ENCODE measurements at regions not wholly inside any gene's neighbourhood (a gene's known extent, or its start where the extent isn't known, plus 50 kb on each side); places are given as distances from the start of the nearest gene placed in this dataset.

DNA sequence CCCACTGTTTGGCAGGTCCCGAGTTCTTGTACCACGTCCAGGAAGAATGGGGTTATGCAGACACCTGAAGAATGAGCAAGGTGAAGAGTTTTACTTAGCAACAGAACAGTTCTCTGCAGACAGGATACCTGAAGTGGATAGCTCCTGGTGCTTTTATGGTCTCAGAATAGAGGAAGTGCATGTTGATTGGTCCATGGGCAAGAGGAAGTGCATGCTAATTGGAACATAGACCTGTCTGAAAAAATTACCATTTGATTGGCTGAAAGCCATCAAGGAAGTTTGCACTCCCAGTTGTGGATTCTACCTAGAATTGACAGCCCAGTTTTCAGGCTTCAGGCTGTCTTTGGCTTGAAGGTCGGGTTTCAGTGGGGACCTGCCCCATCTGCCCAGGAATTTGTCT lies 887.5 kb downstream of the FAT4 start:
- TF ChIP-seq YY1 (IDR thresholded peaks at IDR 0.05; ENCODE audit: insufficient read depth, insufficient read length) (no peak), SUZ12 (IDR thresholded peaks at IDR 0.05; ENCODE audit: extremely low read depth, insufficient read depth, insufficient read length) (no peak), ZNF274 (IDR thresholded peaks at IDR 0.05; ENCODE audit: low read depth, low read length) (no peak)
